ENCODE measurements at regions not wholly inside any gene's neighbourhood (a gene's known extent, or its start where the extent isn't known, plus 50 kb on each side); places are given as distances from the start of the nearest gene placed in this dataset.

- Histone ChIP-seq H3K27ac (ENCODE audit: low read length) (no peak overlapping the region), H3K36me3 (ENCODE audit: control insufficient read depth, low read depth, low read length) (no peaks in the 10 kb centered on the region), H3K4me1 (ENCODE audit: control insufficient read depth, low read depth, low read length) (peaks cover 13% of the 10 kb centered on the region), H3K4me3 (ENCODE audit: low read length) (no peak overlapping the region), H3K9me3 (ENCODE audit: control insufficient read depth, low read depth, low read length) (no peaks in the 10 kb centered on the region), H3K9ac (ENCODE audit: low read length) (no peak overlapping the region), H3K27me3 (ENCODE audit: control insufficient read depth, insufficient read depth, low read length) (no peaks in the 10 kb centered on the region)
These were observed 133.6 kb upstream of the S100G start for GRCh38 chrX:16516232-16516876.

GRCh38 chrX:16517039-16517605 is 132.8 kb upstream of the S100G start:
- Histone ChIP-seq H3K27me3 (ENCODE audit: control insufficient read depth, insufficient read depth, low read length) (no peaks in the 10 kb centered on the region), H3K36me3 (ENCODE audit: control insufficient read depth, low read depth, low read length) (no peaks in the 10 kb centered on the region), H3K27ac (ENCODE audit: low read length) (no peak overlapping the region), H3K9ac (ENCODE audit: low read length) (no peak overlapping the region), H3K4me1 (ENCODE audit: control insufficient read depth, low read depth, low read length) (peaks cover 10% of the 10 kb centered on the region), H3K9me3 (ENCODE audit: control insufficient read depth, low read depth, low read length) (no peaks in the 10 kb centered on the region), H3K4me3 (ENCODE audit: low read length) (no peak overlapping the region)

GRCh38 chrX:16518131-16518530 is 131.8 kb upstream of the S100G start:
- H3K9ac ChIP-seq (ENCODE audit: low read length): no peak overlapping the region
- H3K4me1 ChIP-seq (ENCODE audit: control insufficient read depth, low read depth, low read length): peaks cover 1% of the 10 kb centered on the region
- H3K36me3 ChIP-seq (ENCODE audit: control insufficient read depth, low read depth, low read length): no peaks in the 10 kb centered on the region
- H3K9me3 ChIP-seq (ENCODE audit: control insufficient read depth, low read depth, low read length): no peaks in the 10 kb centered on the region
- no peaks in the 10 kb centered on the region for H3K27me3 ChIP-seq (ENCODE audit: control insufficient read depth, insufficient read depth, low read length)
- H3K4me3 ChIP-seq (ENCODE audit: low read length): no peak overlapping the region
- H3K27ac ChIP-seq (ENCODE audit: low read length): no peak overlapping the region

GRCh38 chrX:16524316-16524715 is 125.6 kb upstream of the S100G start:
- H3K36me3 ChIP-seq (ENCODE audit: control insufficient read depth, low read depth, low read length): no peaks in the 10 kb centered on the region
- H3K4me3 ChIP-seq (ENCODE audit: low read length): no peak overlapping the region
- no peak overlapping the region for H3K9ac ChIP-seq (ENCODE audit: low read length)
- peaks cover 7% of the 10 kb centered on the region for H3K9me3 ChIP-seq (ENCODE audit: control insufficient read depth, low read depth, low read length)
- no peaks in the 10 kb centered on the region for H3K4me1 ChIP-seq (ENCODE audit: control insufficient read depth, low read depth, low read length)
- no peaks in the 10 kb centered on the region for H3K27me3 ChIP-seq (ENCODE audit: control insufficient read depth, insufficient read depth, low read length)
- no peak overlapping the region for H3K27ac ChIP-seq (ENCODE audit: low read length)

GRCh38 chrX:16526003-16526402 is 124.0 kb upstream of the S100G start:
- H3K36me3 ChIP-seq (ENCODE audit: control insufficient read depth, low read depth, low read length): no peaks in the 10 kb centered on the region
- no peaks in the 10 kb centered on the region for H3K27me3 ChIP-seq (ENCODE audit: control insufficient read depth, insufficient read depth, low read length)
- H3K27ac ChIP-seq (ENCODE audit: low read length): no peak overlapping the region
- H3K4me3 ChIP-seq (ENCODE audit: low read length): no peak overlapping the region
- no peak overlapping the region for H3K9ac ChIP-seq (ENCODE audit: low read length)
- H3K4me1 ChIP-seq (ENCODE audit: control insufficient read depth, low read depth, low read length): no peaks in the 10 kb centered on the region
- peaks cover 7% of the 10 kb centered on the region for H3K9me3 ChIP-seq (ENCODE audit: control insufficient read depth, low read depth, low read length)

- Histone ChIP-seq H3K4me1 (ENCODE audit: control insufficient read depth, low read depth, low read length) (no peaks in the 10 kb centered on the region), H3K36me3 (ENCODE audit: control insufficient read depth, low read depth, low read length) (no peaks in the 10 kb centered on the region), H3K27me3 (ENCODE audit: control insufficient read depth, insufficient read depth, low read length) (no peaks in the 10 kb centered on the region), H3K9ac (ENCODE audit: low read length) (no peak overlapping the region), H3K9me3 (ENCODE audit: control insufficient read depth, low read depth, low read length) (peaks cover 7% of the 10 kb centered on the region), H3K27ac (ENCODE audit: low read length) (no peak overlapping the region), H3K4me3 (ENCODE audit: low read length) (no peak overlapping the region)
These were observed 121.3 kb upstream of the S100G start for GRCh38 chrX:16528620-16529019.
